PC-9 (cell line): ENCODE measurements at regions not wholly inside any gene's neighbourhood (a gene's known extent, or its start where the extent isn't known, plus 50 kb on each side); places are given as distances from the start of the nearest gene placed in this dataset.

Experiments used
- CTCF ChIP-seq: fragments of 200-600 bp; sonication (generic); conservative IDR thresholded peaks from 2 replicates; pipeline ENCODE4 v1.6.1; 2017; ENCODE audit warnings: mixed run types, antibody characterized with exemption, mild to moderate bottlenecking, moderate library complexity
- EZH2 ChIP-seq: fragments of 200-600 bp; sonication (generic); IDR thresholded peaks from 2 replicates; pipeline ENCODE4 v1.8.0; 2017; ENCODE audit warnings: antibody characterized with exemption, low read depth

- no peak for TF ChIP-seq CTCF
- no peak for TF ChIP-seq EZH2
These were observed 279.7 kb downstream of the PYDC2 start for GRCh38 chr3:191740712-191741111.
